HUES64 (cell line): ENCODE measurements at regions not wholly inside any gene's neighbourhood (a gene's known extent, or its start where the extent isn't known, plus 50 kb on each side); places are given as distances from the start of the nearest gene placed in this dataset.

ENCODE experiments used
- H3K27ac ChIP-seq: 2 replicates; pipeline ENCODE4 v1.7.0; 2013; ENCODE audit warnings: low read depth, low read length, inconsistent platforms
- H3K27me3 ChIP-seq: 2 replicates; pipeline ENCODE4 v1.6.1; 2013; ENCODE audit warnings: mild to moderate bottlenecking, low read length; ENCODE audit not compliant: insufficient read depth
- H3K36me3 ChIP-seq: 2 replicates; pipeline ENCODE4 v1.6.1; 2013; ENCODE audit warnings: mild to moderate bottlenecking, low read length; ENCODE audit not compliant: insufficient read depth
- H3K4me1 ChIP-seq: 2 replicates; pipeline ENCODE4 v1.6.1; 2013; ENCODE audit warnings: mild to moderate bottlenecking, low read length, moderate library complexity; ENCODE audit not compliant: insufficient read depth
- H3K4me3 ChIP-seq: 2 replicates; pipeline ENCODE4 v1.5.1; 2013; ENCODE audit warnings: mild to moderate bottlenecking, low read length, moderate library complexity
- H3K9ac ChIP-seq: 2 replicates; pipeline ENCODE4 v1.6.1; 2013; ENCODE audit warnings: mild to moderate bottlenecking, low read depth, low read length
- H3K9me3 ChIP-seq: 2 replicates; pipeline ENCODE4 v1.6.1; 2013; ENCODE audit warnings: low read depth, low read length; ENCODE audit not compliant: insufficient read depth
- WGBS: fragments of 150-250, 120-280 bp; methylation state at CpG from one replicate; pipeline ENCODE4 v1.1.7; 2013; ENCODE audit warnings: missing lambda C conversion rate; 5-methylcytosine and 5-hydroxymethylcytosine counted together

DNA sequence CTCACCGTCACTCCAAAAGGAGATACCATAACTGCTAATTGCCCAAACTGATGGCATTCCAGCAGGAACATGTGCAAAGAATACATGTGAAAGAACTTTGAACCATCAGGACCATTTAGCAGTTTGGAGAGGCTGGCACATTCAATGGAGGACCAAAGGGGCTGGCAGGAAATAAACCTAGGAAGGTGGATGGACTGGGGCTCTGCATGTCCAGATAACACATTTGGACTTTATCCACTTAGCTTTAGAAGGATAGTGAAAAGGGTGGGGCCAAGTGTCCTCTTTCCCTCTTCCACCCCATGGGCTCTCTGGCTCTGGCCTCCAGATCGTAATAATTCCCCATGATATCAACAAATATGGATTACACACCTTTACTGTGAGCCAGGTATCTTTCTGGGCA is 58.8 kb upstream of the CALM2 start:
- no peak overlapping the region for H3K27ac ChIP-seq
- 90% methylated on average over 2 of the region's 2 CpGs for WGBS
- no peaks in the 10 kb centered on the region for H3K36me3 ChIP-seq
- no peak overlapping the region for H3K4me3 ChIP-seq
- H3K9me3 ChIP-seq: no peaks in the 10 kb centered on the region
- H3K4me1 ChIP-seq: peaks cover 35% of the 10 kb centered on the region
- H3K9ac ChIP-seq: no peak overlapping the region
- no peaks in the 10 kb centered on the region for H3K27me3 ChIP-seq

GRCh38 chr2:47234456-47234855 is 58.1 kb upstream of the CALM2 start:
- WGBS: 93% methylated on average over 6 of the region's 6 CpGs

DNA sequence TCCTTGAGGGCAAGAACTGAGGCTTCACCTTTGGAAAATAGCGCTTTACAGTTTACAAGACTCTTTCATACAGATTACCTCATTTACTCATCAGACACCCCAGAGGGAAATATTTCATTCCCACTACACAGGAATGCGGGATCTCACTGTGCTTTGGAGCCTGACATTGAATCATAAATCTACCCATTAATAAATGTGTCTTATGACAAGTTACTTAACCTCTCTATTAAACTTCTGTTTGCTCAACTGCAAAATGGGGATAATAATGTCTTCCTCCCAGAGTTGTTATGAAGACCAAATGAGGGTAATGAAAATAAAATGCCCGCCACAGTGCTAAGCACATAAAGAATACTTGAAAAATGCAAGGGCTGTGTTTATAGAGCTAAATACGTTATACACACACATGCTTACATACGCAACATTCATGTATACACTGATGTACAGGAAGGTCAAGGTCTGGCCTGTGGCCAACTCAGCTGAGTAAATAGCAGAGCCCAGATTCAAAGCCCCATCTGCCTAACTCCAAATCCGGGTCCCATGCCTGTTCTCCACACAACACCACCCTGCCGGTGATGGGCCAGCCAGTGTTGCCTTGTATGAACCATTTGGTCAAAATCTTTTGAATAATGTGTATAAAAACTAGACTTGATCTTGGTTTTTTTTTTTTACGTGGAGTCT is 56.6 kb upstream of the CALM2 start:
- Histone ChIP-seq H3K4me1 (peaks cover 17% of the 10 kb centered on the region), H3K9me3 (no peaks in the 10 kb centered on the region), H3K9ac (no peak overlapping the region), H3K4me3 (no peak overlapping the region), H3K27ac (no peak overlapping the region), H3K27me3 (no peaks in the 10 kb centered on the region), H3K36me3 (no peaks in the 10 kb centered on the region)
- WGBS: 91% methylated on average over 8 of the region's 8 CpGs

More at GRCh38 chr2:47234456-47234855, 58.1 kb upstream of the CALM2 start:
- H3K4me3 ChIP-seq: no peak overlapping the region
- H3K4me1 ChIP-seq: peaks cover 29% of the 10 kb centered on the region
- no peaks in the 10 kb centered on the region for H3K36me3 ChIP-seq
- no peaks in the 10 kb centered on the region for H3K9me3 ChIP-seq
- H3K27ac ChIP-seq: no peak overlapping the region
- no peak overlapping the region for H3K9ac ChIP-seq
- H3K27me3 ChIP-seq: no peaks in the 10 kb centered on the region

DNA sequence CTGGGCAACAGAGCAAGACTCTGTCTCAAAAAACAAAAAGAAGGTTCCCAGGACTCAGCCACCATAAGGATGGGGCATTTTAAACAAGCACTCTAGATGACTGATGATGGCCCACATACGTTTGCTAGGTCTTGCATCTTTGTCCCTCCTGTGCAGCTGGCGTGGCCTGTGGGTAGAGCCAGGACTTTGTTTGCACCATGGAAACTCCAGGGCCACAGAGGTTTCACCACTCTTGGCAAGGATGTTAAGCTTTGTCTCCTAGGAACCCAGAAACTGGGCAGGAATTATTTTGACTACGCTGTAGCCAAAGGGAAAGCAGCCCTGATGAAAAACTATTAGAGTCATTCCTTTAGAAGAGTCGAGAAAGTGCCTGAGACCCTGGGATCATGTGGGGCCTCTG is 54.1 kb upstream of the CALM2 start:
- H3K27me3 ChIP-seq: no peaks in the 10 kb centered on the region
- peaks cover 19% of the 10 kb centered on the region; the same call in 1 of the 2 replicates for H3K4me1 ChIP-seq
- no peaks in the 10 kb centered on the region for H3K36me3 ChIP-seq
- H3K9ac ChIP-seq: no peak overlapping the region
- H3K27ac ChIP-seq: no peak overlapping the region
- no peak overlapping the region for H3K4me3 ChIP-seq
- WGBS: 92% methylated on average over 4 of the region's 4 CpGs
- H3K9me3 ChIP-seq: no peaks in the 10 kb centered on the region

GRCh38 chr2:47227532-47228279 is 51.4 kb upstream of the CALM2 start:
- Histone ChIP-seq H3K36me3 (no peaks in the 10 kb centered on the region), H3K27ac (no peak overlapping the region)

GRCh38 chr2:47226923-47227220 is 50.6 kb upstream of the CALM2 start:
- Histone ChIP-seq H3K9me3 (no peaks in the 10 kb centered on the region), H3K27ac (no peak overlapping the region), H3K4me1 (peaks cover 23% of the 10 kb centered on the region; the same call in 1 of the 2 replicates), H3K4me3 (no peak overlapping the region), H3K27me3 (no peaks in the 10 kb centered on the region), H3K36me3 (no peaks in the 10 kb centered on the region), H3K9ac (no peak overlapping the region)
- 96% methylated on average over 6 of the region's 6 CpGs for WGBS

More at GRCh38 chr2:47227532-47228279, 51.4 kb upstream of the CALM2 start:
- Histone ChIP-seq H3K9ac (no peak overlapping the region), H3K9me3 (no peaks in the 10 kb centered on the region), H3K27me3 (no peaks in the 10 kb centered on the region), H3K4me3 (no peak overlapping the region), H3K4me1 (peaks cover 23% of the 10 kb centered on the region; the same call in 1 of the 2 replicates)
- WGBS: 81% methylated on average over 9 of the region's 9 CpGs

- Histone ChIP-seq H3K27me3 (no peaks in the 10 kb centered on the region), H3K9me3 (no peaks in the 10 kb centered on the region), H3K9ac (no peak overlapping the region), H3K27ac (no peak overlapping the region), H3K4me1 (peaks cover 23% of the 10 kb centered on the region; the same call in 1 of the 2 replicates), H3K4me3 (no peak overlapping the region), H3K36me3 (no peaks in the 10 kb centered on the region)
- 74% methylated on average over 4 of the region's 4 CpGs for WGBS
Observed at GRCh38 chr2:47226132-47226922, 50.0 kb upstream of the CALM2 start.
